ENCODE measurements at regions not wholly inside any gene's neighbourhood (a gene's known extent, or its start where the extent isn't known, plus 50 kb on each side); places are given as distances from the start of the nearest gene placed in this dataset.

GRCh38 chr5:107284822-107285525, 385.8 kb downstream of the EFNA5 start:
- Histone ChIP-seq H3K27ac (ENCODE audit: low read depth, low read length) (no peak overlapping the region), H3K4me3 (ENCODE audit: low read length in 3 of 3) (no peak overlapping the region), H3K4me1 (ENCODE audit: control insufficient read depth in 3 of 3, insufficient read depth in 3 of 3, low read length in 3 of 3) (no peaks in the 10 kb centered on the region), H3K27me3 (ENCODE audit: control insufficient read depth in 3 of 3, insufficient read depth in 3 of 3, low read length in 3 of 3) (no peaks in the 10 kb centered on the region), H3K36me3 (ENCODE audit: control insufficient read depth in 3 of 3, insufficient read depth in 3 of 3, low read length in 3 of 3) (no peaks in the 10 kb centered on the region), H3K9ac (ENCODE audit: low read depth in 1 of 3, low read length in 3 of 3) (no peak overlapping the region), H3K9me3 (ENCODE audit: control insufficient read depth in 3 of 3, low read length in 3 of 3) (no peaks in the 10 kb centered on the region)

DNA sequence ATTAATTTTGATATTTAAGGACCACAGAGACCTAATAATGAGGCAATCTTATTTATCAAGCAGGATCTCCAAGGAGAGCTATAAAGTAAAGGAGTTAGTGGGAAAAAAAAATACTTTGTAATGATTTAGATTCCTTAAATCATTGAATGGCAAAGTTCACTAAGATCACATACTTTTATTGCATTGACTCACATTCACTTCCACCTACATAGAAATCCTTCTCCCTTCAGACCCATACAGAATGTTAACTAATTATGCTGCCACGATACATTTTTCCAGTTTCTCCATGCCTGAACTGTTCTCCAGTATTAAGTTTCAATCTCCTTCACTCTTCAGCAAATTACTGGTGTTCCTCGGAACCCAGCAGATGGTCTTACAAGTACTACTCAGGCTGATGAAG, 388.7 kb downstream of the EFNA5 start:
- Histone ChIP-seq H3K27ac (ENCODE audit: low read depth, low read length) (no peak overlapping the region), H3K9ac (ENCODE audit: low read depth in 1 of 3, low read length in 3 of 3) (no peak overlapping the region), H3K9me3 (ENCODE audit: control insufficient read depth in 3 of 3, low read length in 3 of 3) (no peaks in the 10 kb centered on the region), H3K4me3 (ENCODE audit: low read length in 3 of 3) (no peak overlapping the region), H3K36me3 (ENCODE audit: control insufficient read depth in 3 of 3, insufficient read depth in 3 of 3, low read length in 3 of 3) (no peaks in the 10 kb centered on the region), H3K27me3 (ENCODE audit: control insufficient read depth in 3 of 3, insufficient read depth in 3 of 3, low read length in 3 of 3) (no peaks in the 10 kb centered on the region), H3K4me1 (ENCODE audit: control insufficient read depth in 3 of 3, insufficient read depth in 3 of 3, low read length in 3 of 3) (no peaks in the 10 kb centered on the region)

GRCh38 chr5:107278774-107279173, 392.0 kb downstream of the EFNA5 start:
- no peaks in the 10 kb centered on the region for H3K9me3 ChIP-seq (ENCODE audit: control insufficient read depth in 3 of 3, low read length in 3 of 3)
- H3K9ac ChIP-seq (ENCODE audit: low read depth in 1 of 3, low read length in 3 of 3): no peak overlapping the region
- no peaks in the 10 kb centered on the region for H3K4me1 ChIP-seq (ENCODE audit: control insufficient read depth in 3 of 3, insufficient read depth in 3 of 3, low read length in 3 of 3)
- H3K4me3 ChIP-seq (ENCODE audit: low read length in 3 of 3): no peak overlapping the region
- no peak overlapping the region for H3K27ac ChIP-seq (ENCODE audit: low read depth, low read length)
- H3K36me3 ChIP-seq (ENCODE audit: control insufficient read depth in 3 of 3, insufficient read depth in 3 of 3, low read length in 3 of 3): no peaks in the 10 kb centered on the region
- H3K27me3 ChIP-seq (ENCODE audit: control insufficient read depth in 3 of 3, insufficient read depth in 3 of 3, low read length in 3 of 3): no peaks in the 10 kb centered on the region

DNA sequence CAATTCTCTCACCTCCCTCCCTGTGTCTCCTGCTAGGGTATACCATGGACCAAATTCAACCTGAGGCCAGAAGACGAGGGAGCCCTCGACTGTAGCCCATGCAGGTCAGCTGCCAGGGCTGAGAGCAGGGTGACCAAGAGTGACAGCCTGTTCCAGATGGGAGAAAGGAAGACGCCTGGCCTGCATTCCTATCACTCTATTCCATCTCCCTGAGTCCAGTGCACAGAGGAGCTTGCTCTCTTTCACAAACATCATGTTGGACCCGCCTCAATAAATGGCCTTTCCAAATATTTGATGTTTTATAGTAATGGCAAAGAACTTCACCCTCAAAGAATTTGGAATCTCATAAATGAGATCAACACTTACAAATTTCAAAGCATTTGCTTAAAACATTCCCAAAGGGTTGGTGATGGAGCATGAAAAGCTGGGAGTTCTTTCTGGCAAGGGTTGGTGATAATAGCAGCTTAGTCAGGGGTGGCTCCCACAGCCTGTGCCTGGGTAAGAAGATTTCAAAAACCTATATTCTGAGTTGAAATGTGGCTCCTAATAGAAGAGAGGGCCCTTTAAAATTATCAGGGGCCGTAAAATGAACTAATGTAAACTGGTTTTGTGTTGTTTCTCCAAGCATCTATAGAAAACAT, 393.1 kb downstream of the EFNA5 start:
- Histone ChIP-seq H3K27ac (ENCODE audit: low read depth, low read length) (no peak overlapping the region), H3K27me3 (ENCODE audit: control insufficient read depth in 3 of 3, insufficient read depth in 3 of 3, low read length in 3 of 3) (no peaks in the 10 kb centered on the region), H3K4me3 (ENCODE audit: low read length in 3 of 3) (no peak overlapping the region), H3K36me3 (ENCODE audit: control insufficient read depth in 3 of 3, insufficient read depth in 3 of 3, low read length in 3 of 3) (no peaks in the 10 kb centered on the region), H3K9me3 (ENCODE audit: control insufficient read depth in 3 of 3, low read length in 3 of 3) (no peaks in the 10 kb centered on the region), H3K4me1 (ENCODE audit: control insufficient read depth in 3 of 3, insufficient read depth in 3 of 3, low read length in 3 of 3) (no peaks in the 10 kb centered on the region), H3K9ac (ENCODE audit: low read depth in 1 of 3, low read length in 3 of 3) (no peak overlapping the region)

DNA sequence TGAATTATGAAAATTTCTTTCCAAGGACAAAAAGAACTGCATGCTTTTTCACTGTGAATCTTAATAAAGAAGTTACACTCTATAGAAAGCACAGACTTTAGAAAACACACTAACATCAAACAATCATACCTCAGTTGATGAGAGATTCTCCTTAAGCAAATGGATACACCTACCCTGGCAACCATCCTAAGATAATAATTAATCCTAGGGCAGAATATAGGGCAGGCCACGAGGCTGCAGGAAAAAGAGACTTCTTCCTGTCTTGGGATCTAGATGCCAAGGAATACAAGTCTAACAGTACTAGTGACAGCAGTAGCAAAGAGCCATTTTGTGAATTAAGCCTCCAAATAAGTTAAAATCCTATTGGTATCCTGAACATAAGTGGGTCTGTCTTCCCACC, 395.4 kb downstream of the EFNA5 start:
- no peaks in the 10 kb centered on the region for H3K36me3 ChIP-seq (ENCODE audit: control insufficient read depth in 3 of 3, insufficient read depth in 3 of 3, low read length in 3 of 3)
- H3K9me3 ChIP-seq (ENCODE audit: control insufficient read depth in 3 of 3, low read length in 3 of 3): no peaks in the 10 kb centered on the region
- no peak overlapping the region for H3K9ac ChIP-seq (ENCODE audit: low read depth in 1 of 3, low read length in 3 of 3)
- no peak overlapping the region for H3K4me3 ChIP-seq (ENCODE audit: low read length in 3 of 3)
- H3K27me3 ChIP-seq (ENCODE audit: control insufficient read depth in 3 of 3, insufficient read depth in 3 of 3, low read length in 3 of 3): no peaks in the 10 kb centered on the region
- no peak overlapping the region for H3K27ac ChIP-seq (ENCODE audit: low read depth, low read length)
- no peaks in the 10 kb centered on the region for H3K4me1 ChIP-seq (ENCODE audit: control insufficient read depth in 3 of 3, insufficient read depth in 3 of 3, low read length in 3 of 3)

- Histone ChIP-seq H3K4me1 (ENCODE audit: control insufficient read depth in 3 of 3, insufficient read depth in 3 of 3, low read length in 3 of 3) (no peaks in the 10 kb centered on the region), H3K9me3 (ENCODE audit: control insufficient read depth in 3 of 3, low read length in 3 of 3) (no peaks in the 10 kb centered on the region), H3K27me3 (ENCODE audit: control insufficient read depth in 3 of 3, insufficient read depth in 3 of 3, low read length in 3 of 3) (no peaks in the 10 kb centered on the region), H3K4me3 (ENCODE audit: low read length in 3 of 3) (no peak overlapping the region), H3K9ac (ENCODE audit: low read depth in 1 of 3, low read length in 3 of 3) (no peak overlapping the region), H3K27ac (ENCODE audit: low read depth, low read length) (no peak overlapping the region), H3K36me3 (ENCODE audit: control insufficient read depth in 3 of 3, insufficient read depth in 3 of 3, low read length in 3 of 3) (no peaks in the 10 kb centered on the region)
Observed at GRCh38 chr5:107274571-107274970, 396.2 kb downstream of the EFNA5 start.

DNA sequence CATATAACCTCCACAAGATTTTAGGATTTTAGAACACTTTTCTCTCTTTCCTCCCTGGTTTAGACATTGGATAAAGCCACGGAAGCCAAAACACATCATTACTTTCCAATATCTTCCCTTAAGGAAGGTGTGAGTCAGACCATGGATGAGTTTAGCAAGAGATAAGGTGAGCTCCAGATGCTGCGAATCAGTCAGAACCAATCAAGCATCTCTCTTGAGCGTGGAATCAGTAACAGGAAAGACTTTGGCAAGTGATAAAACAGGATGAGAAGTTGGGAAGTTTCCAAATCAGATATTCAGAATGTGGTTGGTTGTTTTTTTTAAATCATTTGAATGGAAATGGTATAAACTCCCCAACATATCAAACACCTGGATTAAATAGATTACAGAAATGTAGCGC, 397.8 kb downstream of the EFNA5 start:
- H3K36me3 ChIP-seq (ENCODE audit: control insufficient read depth in 3 of 3, insufficient read depth in 3 of 3, low read length in 3 of 3): no peaks in the 10 kb centered on the region
- no peak overlapping the region for H3K27ac ChIP-seq (ENCODE audit: low read depth, low read length)
- H3K27me3 ChIP-seq (ENCODE audit: control insufficient read depth in 3 of 3, insufficient read depth in 3 of 3, low read length in 3 of 3): no peaks in the 10 kb centered on the region
- no peak overlapping the region for H3K4me3 ChIP-seq (ENCODE audit: low read length in 3 of 3)
- no peak overlapping the region for H3K9ac ChIP-seq (ENCODE audit: low read depth in 1 of 3, low read length in 3 of 3)
- H3K9me3 ChIP-seq (ENCODE audit: control insufficient read depth in 3 of 3, low read length in 3 of 3): no peaks in the 10 kb centered on the region
- H3K4me1 ChIP-seq (ENCODE audit: control insufficient read depth in 3 of 3, insufficient read depth in 3 of 3, low read length in 3 of 3): no peaks in the 10 kb centered on the region

- Histone ChIP-seq H3K4me1 (ENCODE audit: control insufficient read depth in 3 of 3, insufficient read depth in 3 of 3, low read length in 3 of 3) (no peaks in the 10 kb centered on the region), H3K36me3 (ENCODE audit: control insufficient read depth in 3 of 3, insufficient read depth in 3 of 3, low read length in 3 of 3) (no peaks in the 10 kb centered on the region), H3K9me3 (ENCODE audit: control insufficient read depth in 3 of 3, low read length in 3 of 3) (no peaks in the 10 kb centered on the region), H3K27me3 (ENCODE audit: control insufficient read depth in 3 of 3, insufficient read depth in 3 of 3, low read length in 3 of 3) (no peaks in the 10 kb centered on the region), H3K9ac (ENCODE audit: low read depth in 1 of 3, low read length in 3 of 3) (no peak overlapping the region), H3K4me3 (ENCODE audit: low read length in 3 of 3) (no peak overlapping the region), H3K27ac (ENCODE audit: low read depth, low read length) (no peak overlapping the region)
Observed at GRCh38 chr5:107272509-107272908, 398.2 kb downstream of the EFNA5 start.

- no peaks in the 10 kb centered on the region for H3K36me3 ChIP-seq (ENCODE audit: control insufficient read depth in 3 of 3, insufficient read depth in 3 of 3, low read length in 3 of 3)
- no peaks in the 10 kb centered on the region for H3K4me1 ChIP-seq (ENCODE audit: control insufficient read depth in 3 of 3, insufficient read depth in 3 of 3, low read length in 3 of 3)
- no peak overlapping the region for H3K4me3 ChIP-seq (ENCODE audit: low read length in 3 of 3)
- H3K9me3 ChIP-seq (ENCODE audit: control insufficient read depth in 3 of 3, low read length in 3 of 3): no peaks in the 10 kb centered on the region
- H3K27ac ChIP-seq (ENCODE audit: low read depth, low read length): no peak overlapping the region
- no peak overlapping the region for H3K9ac ChIP-seq (ENCODE audit: low read depth in 1 of 3, low read length in 3 of 3)
- H3K27me3 ChIP-seq (ENCODE audit: control insufficient read depth in 3 of 3, insufficient read depth in 3 of 3, low read length in 3 of 3): no peaks in the 10 kb centered on the region
Observed at GRCh38 chr5:107271682-107272350, 398.9 kb downstream of the EFNA5 start.

GRCh38 chr5:107270561-107270960, 400.2 kb downstream of the EFNA5 start:
- H3K27ac ChIP-seq (ENCODE audit: low read depth, low read length): no peak overlapping the region
- no peaks in the 10 kb centered on the region for H3K9me3 ChIP-seq (ENCODE audit: control insufficient read depth in 3 of 3, low read length in 3 of 3)
- H3K36me3 ChIP-seq (ENCODE audit: control insufficient read depth in 3 of 3, insufficient read depth in 3 of 3, low read length in 3 of 3): no peaks in the 10 kb centered on the region
- no peaks in the 10 kb centered on the region for H3K4me1 ChIP-seq (ENCODE audit: control insufficient read depth in 3 of 3, insufficient read depth in 3 of 3, low read length in 3 of 3)
- no peak overlapping the region for H3K4me3 ChIP-seq (ENCODE audit: low read length in 3 of 3)
- H3K9ac ChIP-seq (ENCODE audit: low read depth in 1 of 3, low read length in 3 of 3): no peak overlapping the region
- H3K27me3 ChIP-seq (ENCODE audit: control insufficient read depth in 3 of 3, insufficient read depth in 3 of 3, low read length in 3 of 3): no peaks in the 10 kb centered on the region
